ENCODE measurements at regions not wholly inside any gene's neighbourhood (a gene's known extent, or its start where the extent isn't known, plus 50 kb on each side); places are given as distances from the start of the nearest gene placed in this dataset.

GRCh38 chr9:26516773-26517343 is 375.7 kb downstream of the CAAP1 start:
- no peaks in the 10 kb centered on the region for H3K9me3 ChIP-seq (ENCODE audit: low read depth, low read length)
- no peaks in the 10 kb centered on the region for H3K36me3 ChIP-seq (ENCODE audit: insufficient read depth, low read length)
- no peak overlapping the region for H3K4me2 ChIP-seq (ENCODE audit: insufficient read depth, low read length)
- no peaks in the 10 kb centered on the region for H4K20me1 ChIP-seq (ENCODE audit: insufficient read depth, low read length)
- no peak overlapping the region for H2AFZ ChIP-seq (ENCODE audit: low read length)
- TF ChIP-seq CTCF (IDR thresholded peaks at IDR 0.05; ENCODE audit: extremely low read depth, low read depth, low read length), result no peak
- H3K79me2 ChIP-seq (ENCODE audit: insufficient read depth, low read length), result no peaks in the 10 kb centered on the region
- H3K27ac ChIP-seq (ENCODE audit: low read depth, low read length), result no peak overlapping the region
- no peaks in the 10 kb centered on the region for H3K27me3 ChIP-seq (ENCODE audit: insufficient read depth, low read length)
- no peak for DNase-seq (ENCODE audit: insufficient read length, low spot score, missing footprints)
- H3K4me3 ChIP-seq (ENCODE audit: insufficient read depth, low read length), result no peak overlapping the region
- no peaks in the 10 kb centered on the region for H3K4me1 ChIP-seq (ENCODE audit: insufficient read depth, low read length)

GRCh38 chr9:26513730-26514129 is 378.9 kb downstream of the CAAP1 start:
- TF ChIP-seq CTCF (IDR thresholded peaks at IDR 0.05; ENCODE audit: extremely low read depth, low read depth, low read length), result no peak
- Histone ChIP-seq H3K27ac (ENCODE audit: low read depth, low read length) (no peak overlapping the region), H3K4me1 (ENCODE audit: insufficient read depth, low read length) (no peaks in the 10 kb centered on the region), H3K27me3 (ENCODE audit: insufficient read depth, low read length) (no peaks in the 10 kb centered on the region), H3K9me3 (ENCODE audit: low read depth, low read length) (no peaks in the 10 kb centered on the region), H3K4me3 (ENCODE audit: insufficient read depth, low read length) (no peak overlapping the region), H3K79me2 (ENCODE audit: insufficient read depth, low read length) (no peaks in the 10 kb centered on the region), H4K20me1 (ENCODE audit: insufficient read depth, low read length) (no peaks in the 10 kb centered on the region), H3K36me3 (ENCODE audit: insufficient read depth, low read length) (no peaks in the 10 kb centered on the region), H3K4me2 (ENCODE audit: insufficient read depth, low read length) (no peak overlapping the region), H2AFZ (ENCODE audit: low read length) (no peak overlapping the region)
- DNase-seq (ENCODE audit: insufficient read length, low spot score, missing footprints), result no peak

- TF ChIP-seq CTCF (IDR thresholded peaks at IDR 0.05; ENCODE audit: extremely low read depth, low read depth, low read length), result no peak
- no peak overlapping the region for H3K27ac ChIP-seq (ENCODE audit: low read depth, low read length)
- H3K36me3 ChIP-seq (ENCODE audit: insufficient read depth, low read length), result no peaks in the 10 kb centered on the region
- no peak for DNase-seq (ENCODE audit: insufficient read length, low spot score, missing footprints)
- no peaks in the 10 kb centered on the region for H3K27me3 ChIP-seq (ENCODE audit: insufficient read depth, low read length)
- H3K79me2 ChIP-seq (ENCODE audit: insufficient read depth, low read length), result no peaks in the 10 kb centered on the region
- no peak overlapping the region for H3K4me3 ChIP-seq (ENCODE audit: insufficient read depth, low read length)
- no peak overlapping the region for H3K4me2 ChIP-seq (ENCODE audit: insufficient read depth, low read length)
- no peak overlapping the region for H2AFZ ChIP-seq (ENCODE audit: low read length)
- H3K4me1 ChIP-seq (ENCODE audit: insufficient read depth, low read length), result no peaks in the 10 kb centered on the region
- H4K20me1 ChIP-seq (ENCODE audit: insufficient read depth, low read length), result no peaks in the 10 kb centered on the region
- H3K9me3 ChIP-seq (ENCODE audit: low read depth, low read length), result no peaks in the 10 kb centered on the region
These were observed 382.5 kb downstream of the CAAP1 start for GRCh38 chr9:26510137-26510536.

- H3K36me3 ChIP-seq (ENCODE audit: insufficient read depth, low read length), result no peaks in the 10 kb centered on the region
- DNase-seq (ENCODE audit: insufficient read length, low spot score, missing footprints), result no peak
- no peaks in the 10 kb centered on the region for H3K79me2 ChIP-seq (ENCODE audit: insufficient read depth, low read length)
- H3K4me2 ChIP-seq (ENCODE audit: insufficient read depth, low read length), result no peak overlapping the region
- H3K27ac ChIP-seq (ENCODE audit: low read depth, low read length), result no peak overlapping the region
- H3K9me3 ChIP-seq (ENCODE audit: low read depth, low read length), result no peaks in the 10 kb centered on the region
- H3K4me1 ChIP-seq (ENCODE audit: insufficient read depth, low read length), result no peaks in the 10 kb centered on the region
- no peak overlapping the region for H3K4me3 ChIP-seq (ENCODE audit: insufficient read depth, low read length)
- no peak for TF ChIP-seq CTCF (IDR thresholded peaks at IDR 0.05; ENCODE audit: extremely low read depth, low read depth, low read length)
- no peak overlapping the region for H2AFZ ChIP-seq (ENCODE audit: low read length)
- no peaks in the 10 kb centered on the region for H4K20me1 ChIP-seq (ENCODE audit: insufficient read depth, low read length)
- no peaks in the 10 kb centered on the region for H3K27me3 ChIP-seq (ENCODE audit: insufficient read depth, low read length)
These were observed 383.7 kb downstream of the CAAP1 start for GRCh38 chr9:26508897-26509296.

Data from osteoblast (primary cell).